NCI-H2171 (cell line): ENCODE measurements at regions not wholly inside any gene's neighbourhood (a gene's known extent, or its start where the extent isn't known, plus 50 kb on each side); places are given as distances from the start of the nearest gene placed in this dataset.

Source experiments
- DNase-seq: peaks from one replicate; lab custom pipeline; 2025; lab: John Stamatoyannopoulos, UW

- no peak for DNase-seq
Observed at GRCh38 chr22:22823131-22823810, 64.3 kb upstream of the IGLL5 start.

GRCh38 chr22:22824340-22825212, 63.0 kb upstream of the IGLL5 start:
- no peak for DNase-seq

- no peak for DNase-seq
Observed at GRCh38 chr22:22825213-22825593, 62.4 kb upstream of the IGLL5 start.

- peak; percentile 43 for DNase-seq
Observed at GRCh38 chr22:22827187-22827939, 60.3 kb upstream of the IGLL5 start.

- DNase-seq: no peak
Observed at GRCh38 chr22:22830193-22830592, 57.4 kb upstream of the IGLL5 start.

GRCh38 chr22:22830957-22831688, 56.5 kb upstream of the IGLL5 start:
- no peak for DNase-seq

GRCh38 chr22:22833059-22833458, 54.6 kb upstream of the IGLL5 start:
- DNase-seq: no peak

- no peak for DNase-seq
Observed at GRCh38 chr22:22833488-22833887, 54.1 kb upstream of the IGLL5 start.

GRCh38 chr22:22834204-22834603, 53.4 kb upstream of the IGLL5 start:
- DNase-seq: no peak

- no peak for DNase-seq
Observed at GRCh38 chr22:22834783-22835182, 52.8 kb upstream of the IGLL5 start.

- DNase-seq: no peak
Observed at GRCh38 chr22:22835242-22835641, 52.4 kb upstream of the IGLL5 start.

- no peak for DNase-seq
Observed at GRCh38 chr22:22835771-22836291, 51.8 kb upstream of the IGLL5 start.

GRCh38 chr22:22836635-22837034, 51.0 kb upstream of the IGLL5 start:
- no peak for DNase-seq
